H1 (cell line): ENCODE measurements at regions not wholly inside any gene's neighbourhood (a gene's known extent, or its start where the extent isn't known, plus 50 kb on each side); places are given as distances from the start of the nearest gene placed in this dataset.

Experiments
- CTCF ChIA-PET: fragments of 300-600 bp; sonication (Branson Sonifier 250); formaldehyde crosslinking; loops from one replicate; lab custom pipeline; 2021; ENCODE audit not compliant: partially characterized antibody; lab: Charles Lee
- POLR2A ChIA-PET: fragments of 300-600 bp; sonication (Branson Sonifier 250); formaldehyde crosslinking; loops from one replicate; lab custom pipeline; 2021; ENCODE audit warnings: inconsistent platforms; ENCODE audit not compliant: partially characterized antibody; lab: Charles Lee
- DNase-seq, 2 experiments: peaks; one replicate each; pipeline versions ENCODE4 v3.0.0 to v3.0.0-alpha.2; 2010 to 2022; ENCODE audit warnings: low spot score in 2 of 2, low read depth in 1 of 2, mixed read lengths in 1 of 2
- FAIRE-seq: peaks from 2 replicates; lab custom pipeline; 2011; peaks lifted over from hg19 to GRCh38; lab: Jason Lieb, UNC
- H2AFZ ChIP-seq: 2 replicates; pipeline ENCODE4 v1.8.1; 2012; ENCODE audit warnings: low read length, inconsistent platforms
- H2AK5ac ChIP-seq: 2 replicates; pipeline ENCODE4 v1.6.1; 2013; ENCODE audit warnings: low read depth, low read length
- H2BK120ac ChIP-seq: replicated peaks from 2 replicates; pipeline ENCODE3; 2013; ENCODE audit warnings: low read depth, low read length, inconsistent platforms
- H2BK12ac ChIP-seq: 2 replicates; pipeline ENCODE4 v1.6.1; 2013; ENCODE audit warnings: low read depth, low read length
- H2BK15ac ChIP-seq: 2 replicates; pipeline ENCODE4 v1.6.1; 2013; ENCODE audit warnings: low read length
- H2BK20ac ChIP-seq: 2 replicates; pipeline ENCODE4 v1.6.1; 2013; ENCODE audit warnings: low read length
- H2BK5ac ChIP-seq: 2 replicates; pipeline ENCODE4 v1.6.1; 2013; ENCODE audit warnings: low read depth, low read length
- H3K14ac ChIP-seq: 2 replicates; pipeline ENCODE4 v1.6.1; 2013; ENCODE audit warnings: inconsistent platforms; ENCODE audit not compliant: insufficient read length
- H3K18ac ChIP-seq: 2 replicates; pipeline ENCODE4 v1.6.1; 2013; ENCODE audit warnings: low read length; ENCODE audit errors: extremely low read depth
- H3K23ac ChIP-seq: 2 replicates; pipeline ENCODE4 v1.6.1; 2013; ENCODE audit warnings: inconsistent platforms; ENCODE audit not compliant: insufficient read length
- H3K23me2 ChIP-seq: 2 replicates; pipeline ENCODE4 v1.6.1; 2013; ENCODE audit warnings: low read depth, low read length
- H3K27ac ChIP-seq: 2 replicates; pipeline ENCODE4 v1.6.1; 2011; ENCODE audit warnings: low read depth, low read length, inconsistent platforms
- H3K27me3 ChIP-seq, 4 experiments: replicated peaks in 1 of 4; 1 replicate in 1 of 4; 2 replicates in 3 of 4; pipeline versions ENCODE4 v1.6.1 to v1.8.1; 2011 to 2013; ENCODE audit warnings: low read length in 3 of 4, mild to moderate bottlenecking in 3 of 4, inconsistent platforms in 2 of 4, mixed read lengths in 2 of 4, moderate library complexity in 1 of 4; ENCODE audit not compliant: control insufficient read depth in 3 of 4, insufficient read depth in 3 of 4; ENCODE audit errors: extremely low read depth in 1 of 4
- H3K36me3 ChIP-seq, 4 experiments: 2 replicates each; pipeline versions ENCODE4 v1.6.1 to v1.8.1; 2011 to 2013; ENCODE audit warnings: mild to moderate bottlenecking in 4 of 4, low read length in 3 of 4, moderate library complexity in 2 of 4, control low read depth in 1 of 4, inconsistent platforms in 1 of 4; ENCODE audit not compliant: insufficient read depth in 4 of 4, control insufficient read depth in 2 of 4
- H3K4ac ChIP-seq: replicated peaks from 2 replicates; pipeline ENCODE3; 2013; ENCODE audit warnings: low read length, low read depth, mixed read lengths, inconsistent platforms; ENCODE audit not compliant: insufficient read length
- H3K4me1 ChIP-seq, 4 experiments: replicated peaks in 1 of 4; 1 replicate in 1 of 4; 2 replicates in 3 of 4; pipeline versions ENCODE4 v1.6.1 to v1.8.1; 2011 to 2013; ENCODE audit warnings: low read length in 3 of 4, inconsistent platforms in 2 of 4, mixed read lengths in 1 of 4; ENCODE audit not compliant: insufficient read depth in 4 of 4, control insufficient read depth in 3 of 4
- H3K4me2 ChIP-seq, 2 experiments: 2 replicates each; pipeline versions ENCODE4 v1.6.1 to v1.8.1; 2011 to 2013; ENCODE audit warnings: low read depth in 2 of 2, low read length in 2 of 2, control low read depth in 1 of 2, inconsistent platforms in 1 of 2, mild to moderate bottlenecking in 1 of 2; ENCODE audit not compliant: insufficient read depth in 1 of 2
- H3K4me3 ChIP-seq, 4 experiments: fragments of 200-600, 300-600 bp in 1 of 4; sonication (generic), shearing (Covaris generic), sonication (Bioruptor Twin) in 1 of 4; 2 replicates each; pipeline versions ENCODE4 v1.5.1 to v1.8.1; 2011 to 2016; ENCODE audit warnings: low read length in 4 of 4, low read depth in 3 of 4, control low read depth in 2 of 4, inconsistent platforms in 2 of 4, mild to moderate bottlenecking in 2 of 4, mixed read lengths in 1 of 4, moderate library complexity in 1 of 4; ENCODE audit not compliant: insufficient read depth in 2 of 4; ENCODE audit errors: extremely low read depth in 1 of 4
- H3K56ac ChIP-seq: replicated peaks from 2 replicates; pipeline ENCODE3; 2013; ENCODE audit warnings: low read depth, mild to moderate bottlenecking, mixed read lengths, low read length, inconsistent platforms; ENCODE audit not compliant: insufficient read length
- H3K79me1 ChIP-seq: 2 replicates; pipeline ENCODE4 v1.6.1; 2013; ENCODE audit warnings: low read depth, low read length, control low read depth
- H3K79me2 ChIP-seq, 2 experiments: 2 replicates each; pipeline versions ENCODE4 v1.6.1 to v1.8.1; 2012 to 2013; ENCODE audit warnings: low read length in 2 of 2, mild to moderate bottlenecking in 2 of 2, inconsistent platforms in 1 of 2; ENCODE audit not compliant: insufficient read depth in 2 of 2, control insufficient read depth in 1 of 2
- H3K9ac ChIP-seq, 4 experiments: replicated peaks in 1 of 4; 1 replicate in 1 of 4; 2 replicates in 3 of 4; pipeline versions ENCODE4 v1.6.1 to v1.8.1; 2011 to 2013; ENCODE audit warnings: low read depth in 3 of 4, low read length in 3 of 4, control low read depth in 2 of 4, mild to moderate bottlenecking in 2 of 4, moderate library complexity in 2 of 4, inconsistent platforms in 1 of 4; ENCODE audit errors: extremely low read depth in 1 of 4
- H3K9me3 ChIP-seq, 2 experiments: 2 replicates each; pipeline versions ENCODE4 v1.6.1 to v1.8.1; 2012 to 2013; ENCODE audit warnings: mild to moderate bottlenecking in 2 of 2, moderate library complexity in 2 of 2, control low read depth in 1 of 2, inconsistent platforms in 1 of 2, low read depth in 1 of 2, low read length in 1 of 2, mixed read lengths in 1 of 2; ENCODE audit not compliant: insufficient read depth in 2 of 2
- H4K20me1 ChIP-seq, 2 experiments: replicated peaks in 1 of 2; 2 replicates each; pipeline versions ENCODE3 to v1.8.1; 2011 to 2013; ENCODE audit warnings: inconsistent platforms in 2 of 2, low read length in 2 of 2, mild to moderate bottlenecking in 1 of 2; ENCODE audit not compliant: insufficient read depth in 2 of 2, control insufficient read depth in 1 of 2
- H4K5ac ChIP-seq: 2 replicates; pipeline ENCODE4 v1.6.1; 2013; ENCODE audit warnings: low read length, low read depth, mixed read lengths, inconsistent platforms; ENCODE audit not compliant: insufficient read length
- H4K8ac ChIP-seq: 2 replicates; pipeline ENCODE4 v1.8.0; 2013; ENCODE audit warnings: mild to moderate bottlenecking, moderate library complexity, low read length, inconsistent platforms; ENCODE audit not compliant: insufficient read depth; ENCODE audit errors: extremely low read depth
- H4K91ac ChIP-seq: replicated peaks from 2 replicates; pipeline ENCODE3; 2013; ENCODE audit warnings: low read length, mixed read lengths, inconsistent platforms; ENCODE audit not compliant: insufficient read length
- ATF3 ChIP-seq: IDR thresholded peaks from 2 replicates; pipeline ENCODE4 v1.6.1; 2011; ENCODE audit warnings: low read depth, mild to moderate bottlenecking, low read length; ENCODE audit not compliant: insufficient read depth
- CREB1 ChIP-seq: IDR thresholded peaks from 2 replicates; pipeline ENCODE4 v1.6.1; 2012; ENCODE audit warnings: inconsistent platforms
- CTCF ChIP-seq, 3 experiments: IDR thresholded peaks; 1 replicate in 2 of 3; 2 replicates in 1 of 3; pipeline versions ENCODE4 v1.5.1 to v1.6.1; 2011; ENCODE audit warnings: low read length in 3 of 3, mild to moderate bottlenecking in 3 of 3, inconsistent platforms in 2 of 3, low read depth in 1 of 3, moderate library complexity in 1 of 3; ENCODE audit not compliant: insufficient read depth in 1 of 3; ENCODE audit errors: control extremely low read depth in 1 of 3
- EP300 ChIP-seq, 2 experiments: IDR thresholded peaks; 1 replicate in 1 of 2; 2 replicates in 1 of 2; pipeline ENCODE4 v1.6.1; 2011 to 2012; ENCODE audit warnings: low read depth in 2 of 2, low read length in 2 of 2, mild to moderate bottlenecking in 2 of 2, borderline replicate concordance in 1 of 2, inconsistent platforms in 1 of 2, moderate library complexity in 1 of 2
- HDAC6 ChIP-seq: IDR thresholded peaks from one replicate; pipeline ENCODE4 v1.7.1; 2012; ENCODE audit warnings: low read depth, mild to moderate bottlenecking, inconsistent platforms, low read length, moderate library complexity
- MAX ChIP-seq: IDR thresholded peaks from 2 replicates; pipeline ENCODE4 v1.6.1; 2012; ENCODE audit warnings: inconsistent platforms
- SIN3A ChIP-seq, 2 experiments: IDR thresholded peaks in 1 of 2; conservative IDR thresholded peaks in 1 of 2; 2 replicates each; pipeline ENCODE4 v1.6.1; 2011 to 2012; ENCODE audit warnings: low read length in 2 of 2, improper control_type of control experiment in 1 of 2, low read depth in 1 of 2, mild to moderate bottlenecking in 1 of 2
- SP4 ChIP-seq: IDR thresholded peaks from 2 replicates; pipeline ENCODE4 v1.6.1; 2012; ENCODE audit warnings: low read length, inconsistent platforms
- TAF7 ChIP-seq: optimal IDR thresholded peaks from 2 replicates; pipeline ENCODE3; 2011; ENCODE audit warnings: low read depth, mild to moderate bottlenecking, inconsistent platforms, low read length, moderate library complexity, borderline replicate concordance
- TBP ChIP-seq: IDR thresholded peaks from 2 replicates; pipeline ENCODE4 v1.6.1; 2011; ENCODE audit warnings: low read depth, low read length, improper control_type of control experiment
- TEAD4 ChIP-seq: IDR thresholded peaks from 2 replicates; pipeline ENCODE4 v1.6.1; 2012; ENCODE audit warnings: low read depth, low read length, inconsistent platforms, mixed read lengths
- WGBS, 2 experiments: shearing (Covaris generic) in 1 of 2; methylation state at CpG; one replicate each; pipeline versions ENCODE4 v1.1.6 to v1.1.7; 2013 to 2015; ENCODE audit warnings: low lambda C conversion rate in 2 of 2, mixed read lengths in 2 of 2, inconsistent platforms in 1 of 2, low coverage in 1 of 2, missing lambda C conversion rate in 1 of 2; ENCODE audit not compliant: insufficient replicate concordance in 2 of 2, insufficient coverage in 1 of 2, insufficient read length in 1 of 2; ENCODE audit errors: extremely low coverage in 1 of 2, missing lambda C conversion rate in 1 of 2; 5-methylcytosine and 5-hydroxymethylcytosine counted together

DNA sequence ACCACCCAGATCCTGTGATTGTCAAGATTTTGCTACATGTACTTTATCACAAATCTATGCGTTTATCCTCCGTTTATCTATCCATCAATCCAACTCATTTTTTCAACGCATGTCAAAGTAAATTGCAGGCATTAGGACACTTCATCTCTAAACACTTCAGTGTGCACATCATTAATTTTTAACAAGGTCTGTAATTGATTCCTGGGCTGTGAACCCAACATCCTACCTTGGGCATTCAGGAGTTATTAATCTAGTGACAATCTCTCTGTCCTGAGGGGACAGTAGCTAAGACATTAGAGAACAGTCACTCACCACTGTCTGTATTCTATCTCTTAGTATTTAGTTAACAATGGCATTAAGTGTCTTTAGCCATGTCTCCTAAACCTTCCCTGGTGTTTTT lies 264.7 kb downstream of the SOX9 start:
- 95 to 100% methylated on average over 2 to 3 of the region's 3 CpGs for WGBS, 2 experiments
- Histone ChIP-seq H3K9ac (no peak overlapping the region), H3K36me3 (no peaks in the 10 kb centered on the region), H3K4me1 (peaks cover 3 to 18% (median 9%) of the 10 kb centered on the region in 4 experiments), H3K23me2 (no peaks in the 10 kb centered on the region), H4K5ac (no peak overlapping the region), H3K4ac (no peak overlapping the region), H2BK20ac (no peak overlapping the region), H3K9me3 (no peaks in the 10 kb centered on the region), H3K79me1 (no peaks in the 10 kb centered on the region), H2BK120ac (no peak overlapping the region), H3K56ac (no peak overlapping the region), H4K8ac (no peak overlapping the region), H2BK5ac (no peak overlapping the region), H2BK12ac (no peak overlapping the region), H3K18ac (no peak overlapping the region; the same call in 1 of the 2 replicates), H3K14ac (no peak overlapping the region)
- ChIA-PET POLR2A (no interaction called here), CTCF (interaction anchor here (0.7 to 1.2 kb wide), 2 partner anchors 265 to 292 kb away, joined by 3 read pairs; partner anchors contain the start of gene SOX9)
- no peak for FAIRE-seq
- TF ChIP-seq TAF7 (no peak), CREB1 (no peak), EP300 (IDR thresholded peaks at IDR 0.05; ENCODE audit: borderline replicate concordance in 1 of 2, low read depth in 2 of 2, low read length in 2 of 2) (no peak), MAX (no peak), HDAC6 (no peak), SIN3A (conservative IDR thresholded peaks at IDR 0.05 in 1 of 2, IDR thresholded peaks at IDR 0.05 in 1 of 2; ENCODE audit: low read depth in 1 of 2, low read length in 2 of 2) (no peak), TEAD4 (no peak), TBP (no peak), ATF3 (no peak), SP4 (no peak), CTCF (IDR thresholded peaks at IDR 0.05; ENCODE audit: control extremely low read depth in 1 of 3, insufficient read depth in 1 of 3, low read depth in 1 of 3, low read length in 3 of 3) (no peak)
- TF ChIP-seq, all 59 proteins: peak for 0
- no peak overlapping the region for H3K23ac ChIP-seq
- H3K79me2 ChIP-seq, result no peaks in the 10 kb centered on the region
- no peak overlapping the region for H2AFZ ChIP-seq
- H2AK5ac ChIP-seq, result no peak overlapping the region
- no peak overlapping the region for H3K4me2 ChIP-seq
- H3K27me3 ChIP-seq, result peaks cover 0 to 7% (median 1%) of the 10 kb centered on the region in 4 experiments; a peak in 4 of 7 replicates
- DNase-seq, result no peak
- no peak overlapping the region for H3K4me3 ChIP-seq
- no peaks in the 10 kb centered on the region for H4K20me1 ChIP-seq
- H4K91ac ChIP-seq, result no peak overlapping the region
- H3K27ac ChIP-seq, result no peak overlapping the region
- no peak overlapping the region for H2BK15ac ChIP-seq
